ENCODE measurements at regions not wholly inside any gene's neighbourhood (a gene's known extent, or its start where the extent isn't known, plus 50 kb on each side); places are given as distances from the start of the nearest gene placed in this dataset.
"Not testable (repeated sequence)": the region's sequence is repeated elsewhere in the genome, so short reads cannot be mapped to it uniquely, and the experiment has no call there.

- not testable (repeated sequence) for DNase-seq
Measured at GRCh38 chr11:67803519-67803918, 129.1 kb upstream of the ALDH3B2 start.

- not testable (repeated sequence) for DNase-seq
Measured at GRCh38 chr11:67803055-67803454, 128.6 kb upstream of the ALDH3B2 start.

GRCh38 chr11:67802623-67803022 is 128.2 kb upstream of the ALDH3B2 start:
- DNase-seq, result not testable (repeated sequence)

DNA sequence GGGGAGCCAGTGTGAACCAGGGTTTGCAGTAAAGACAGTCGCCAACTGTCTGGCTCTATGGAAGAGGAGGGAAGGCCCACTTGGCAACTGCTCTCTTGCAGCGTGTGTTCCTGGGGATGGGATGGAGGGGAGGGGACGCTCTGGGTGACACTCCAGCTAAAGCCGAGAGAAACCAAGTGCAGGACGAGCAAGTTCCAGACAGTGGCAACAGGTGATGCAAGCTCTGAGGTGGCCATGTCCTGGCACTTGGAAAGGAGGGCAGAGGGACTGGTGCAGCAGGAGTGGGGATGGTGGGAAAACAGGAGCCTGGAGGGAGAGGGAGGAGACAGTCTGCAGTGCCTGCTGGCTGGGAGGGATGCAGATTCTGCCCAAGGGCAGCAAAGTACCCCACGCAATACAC is 127.0 kb upstream of the ALDH3B2 start:
- DNase-seq, result not testable (repeated sequence)

- not testable (repeated sequence) for DNase-seq
Measured at GRCh38 chr11:67800591-67800990, 126.2 kb upstream of the ALDH3B2 start.

DNA sequence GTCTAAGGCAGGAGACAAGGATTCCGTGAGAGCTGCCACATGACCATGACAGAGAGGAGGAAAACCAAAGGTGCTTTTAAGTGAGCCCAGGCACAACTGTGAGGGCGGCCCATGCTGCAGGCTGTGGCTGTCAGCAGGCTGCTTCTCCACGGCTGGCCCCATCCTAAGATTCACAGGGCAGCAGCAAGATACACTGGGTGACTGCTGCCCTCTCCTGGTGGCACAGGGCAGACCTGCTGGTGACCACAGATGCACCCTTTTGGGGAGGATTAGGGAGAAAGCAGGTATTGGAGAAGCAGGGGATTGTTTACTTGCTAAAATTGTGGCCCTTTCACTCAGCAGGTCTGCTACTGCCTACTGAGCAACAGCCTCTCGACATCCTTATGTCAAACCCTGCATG is 125.4 kb upstream of the ALDH3B2 start:
- not testable (repeated sequence) for DNase-seq

GRCh38 chr11:67797726-67798521 is 123.5 kb upstream of the ALDH3B2 start:
- DNase-seq, result not testable (repeated sequence)

GRCh38 chr11:67795746-67796145 is 121.3 kb upstream of the ALDH3B2 start:
- DNase-seq, result no peak

- DNase-seq, result not testable (repeated sequence)
Measured at GRCh38 chr11:67793750-67794149, 119.3 kb upstream of the ALDH3B2 start.

DNA sequence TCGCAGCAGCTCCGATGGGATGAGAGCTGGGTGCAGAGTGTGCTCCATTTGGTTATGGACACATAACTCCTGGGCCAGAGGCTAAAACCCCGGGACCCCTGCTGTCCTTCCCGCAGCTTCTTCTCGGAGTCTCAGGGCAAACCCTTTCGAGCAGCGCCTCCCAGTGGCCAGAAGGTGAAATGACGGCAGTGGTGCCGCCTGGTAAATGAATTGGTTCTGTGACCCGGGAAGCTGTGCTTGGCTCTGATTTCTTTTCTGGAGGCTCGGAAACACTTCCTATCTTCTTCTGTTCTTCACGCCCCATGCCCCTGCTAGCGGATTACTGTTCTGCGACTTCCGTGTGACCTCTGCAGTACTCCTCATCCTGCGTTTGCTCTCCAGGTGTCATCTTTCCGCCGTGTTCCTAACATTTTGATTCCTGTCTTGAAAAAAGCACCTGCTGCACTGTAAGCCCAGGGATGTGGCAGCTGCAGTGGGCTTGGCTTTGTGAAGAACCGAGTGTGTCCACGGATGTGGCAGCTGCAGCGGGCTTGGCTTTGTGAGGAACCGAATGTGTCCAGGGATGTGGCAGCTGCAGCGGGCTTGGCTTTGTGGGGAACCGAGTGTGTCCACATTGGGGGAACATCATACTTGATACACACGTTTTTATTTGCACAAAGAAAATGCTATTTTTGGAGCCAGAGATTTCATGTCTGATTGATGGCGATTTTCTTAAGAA is 118.0 kb upstream of the ALDH3B2 start:
- not testable (repeated sequence) for DNase-seq

DNA sequence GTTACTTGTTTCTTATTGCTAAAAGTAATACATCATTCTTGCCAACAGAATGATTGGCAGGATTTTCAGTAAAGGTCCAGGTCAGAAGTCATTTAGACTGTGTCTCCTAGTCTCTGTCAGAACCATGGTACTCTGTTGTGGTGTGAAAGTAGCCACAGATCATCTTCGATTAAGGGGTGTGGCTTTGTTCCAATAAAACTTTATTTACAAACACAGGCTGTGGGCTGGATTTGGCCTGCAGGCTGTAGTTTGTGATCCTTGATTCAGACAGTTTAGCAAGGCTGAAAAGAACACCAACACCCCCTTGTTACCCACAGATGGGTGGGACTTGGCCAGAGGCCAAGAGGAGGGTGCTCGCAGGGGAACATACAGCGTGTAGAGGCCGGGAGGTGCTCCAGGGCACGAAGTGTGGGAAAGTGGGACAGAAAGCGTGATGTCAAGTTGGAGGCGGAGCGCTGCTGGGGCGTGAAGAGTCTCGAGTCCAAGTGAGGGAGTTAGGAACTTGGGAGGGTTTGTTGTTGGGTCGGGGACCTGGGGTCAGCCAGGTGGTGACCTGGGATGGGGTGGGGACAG is 117.3 kb upstream of the ALDH3B2 start:
- DNase-seq, result not testable (repeated sequence)

DNA sequence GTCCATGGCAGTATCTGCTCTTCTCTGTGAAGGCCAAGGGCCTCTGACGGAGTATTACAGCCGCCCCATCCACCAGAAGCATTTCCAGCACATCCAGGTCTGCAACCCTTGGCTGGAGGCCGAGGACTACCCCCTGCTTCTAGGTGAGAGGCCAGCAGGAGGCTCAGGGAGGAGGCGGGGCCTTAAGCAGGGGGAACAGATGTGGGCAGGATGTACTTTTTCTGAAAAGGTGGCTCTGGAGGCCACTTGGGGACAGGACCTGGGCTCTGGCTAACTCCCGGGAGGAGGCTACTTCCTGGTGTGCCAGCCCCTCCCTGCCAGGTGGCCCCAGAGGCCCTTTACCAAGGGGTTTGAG is 113.9 kb upstream of the ALDH3B2 start:
- DNase-seq, result not testable (repeated sequence)

GRCh38 chr11:67787681-67788340 is 113.4 kb upstream of the ALDH3B2 start:
- DNase-seq, result not testable (repeated sequence)

GRCh38 chr11:67781967-67782366 is 107.5 kb upstream of the ALDH3B2 start:
- DNase-seq, result not testable (repeated sequence)

GRCh38 chr11:67781506-67781905 is 107.1 kb upstream of the ALDH3B2 start:
- DNase-seq, result not testable (repeated sequence)

GRCh38 chr11:67780056-67780455 is 105.6 kb upstream of the ALDH3B2 start:
- DNase-seq, result no peak

DNA sequence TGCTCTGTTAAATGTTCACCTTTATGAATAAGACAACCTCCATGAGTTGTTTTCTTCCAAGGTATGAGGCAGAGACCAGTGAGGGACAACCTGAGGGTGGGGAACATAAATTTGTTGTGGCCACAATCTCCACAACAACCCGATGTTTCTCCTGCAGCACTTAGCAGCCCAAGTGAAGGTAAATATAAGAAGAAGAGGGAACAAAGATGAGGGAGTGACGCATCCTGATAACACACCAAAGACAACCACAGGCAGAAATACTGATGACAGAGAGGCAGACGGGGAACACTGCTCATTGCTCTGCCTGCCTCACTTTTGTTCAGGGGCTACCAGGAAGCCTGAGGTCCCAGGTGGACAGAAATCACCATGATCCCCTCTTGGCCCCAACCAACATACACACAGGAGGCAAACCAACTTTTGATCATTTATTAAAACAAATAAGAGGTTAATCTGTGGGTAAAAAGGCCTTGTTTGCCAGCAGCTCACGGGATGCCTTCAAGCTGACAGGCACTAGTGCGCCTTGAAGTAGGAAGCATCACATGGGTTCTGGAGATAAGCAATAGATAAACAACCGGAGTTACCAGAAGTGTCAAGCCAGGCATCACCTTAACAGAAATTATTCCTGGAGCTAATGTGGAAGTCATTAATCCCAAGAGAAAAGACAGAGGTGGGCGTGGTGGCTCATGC is 104.9 kb upstream of the ALDH3B2 start:
- DNase-seq, result not testable (repeated sequence)

DNA sequence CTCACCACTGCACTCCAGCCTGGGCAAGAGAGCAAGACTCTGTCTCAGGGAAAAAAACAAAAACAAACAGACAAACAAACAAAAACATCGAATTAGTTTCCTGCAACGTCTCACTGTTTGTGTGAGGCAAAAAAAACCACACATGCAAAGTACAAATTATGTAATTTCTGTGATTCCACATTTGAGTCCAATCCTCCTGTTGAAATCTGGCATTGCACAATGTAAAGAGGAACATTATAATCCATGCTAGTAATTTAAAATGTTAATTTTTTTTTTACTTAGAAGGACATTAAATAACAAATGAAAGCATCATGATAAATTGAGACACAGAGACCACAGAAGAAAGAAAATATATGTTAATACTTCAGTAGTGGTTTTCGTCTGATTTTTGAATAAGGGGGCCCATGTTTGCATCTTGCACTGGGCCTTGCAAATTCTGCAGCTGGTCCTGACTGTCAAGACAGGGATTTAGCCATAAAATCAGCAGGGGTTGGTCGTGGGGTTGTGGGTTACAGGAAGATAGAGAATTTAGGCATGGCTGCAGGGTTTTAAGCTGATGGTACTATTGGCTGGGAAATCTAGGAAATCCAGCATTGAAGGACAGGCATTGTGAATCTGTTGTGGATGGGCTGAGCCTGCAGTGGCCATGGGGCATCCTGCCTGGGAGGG is 102.6 kb upstream of the ALDH3B2 start:
- no peak for DNase-seq

DNA sequence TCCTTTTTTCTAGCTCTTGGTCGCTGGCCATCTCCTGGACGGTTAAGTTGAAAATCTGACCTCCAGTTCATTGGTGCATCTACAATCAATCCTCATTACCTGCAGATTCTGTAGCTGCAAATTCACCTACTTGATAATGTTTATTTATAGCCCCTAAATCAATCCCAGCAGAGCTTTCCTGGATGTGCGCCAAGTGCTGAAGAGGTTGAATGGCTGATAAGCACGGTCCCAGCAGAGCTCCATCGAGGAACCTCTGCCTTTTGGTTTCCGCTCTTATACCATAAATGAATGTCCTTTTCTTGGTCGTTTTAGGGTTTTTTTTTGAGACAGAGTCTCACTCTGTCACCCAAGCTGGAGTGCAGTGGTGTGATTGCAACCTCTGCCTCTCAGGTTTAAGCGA is 99.8 kb upstream of the ALDH3B2 start:
- not testable (repeated sequence) for DNase-seq

- DNase-seq, result not testable (repeated sequence)
Measured at GRCh38 chr11:67768001-67768730, 93.7 kb upstream of the ALDH3B2 start.

DNA sequence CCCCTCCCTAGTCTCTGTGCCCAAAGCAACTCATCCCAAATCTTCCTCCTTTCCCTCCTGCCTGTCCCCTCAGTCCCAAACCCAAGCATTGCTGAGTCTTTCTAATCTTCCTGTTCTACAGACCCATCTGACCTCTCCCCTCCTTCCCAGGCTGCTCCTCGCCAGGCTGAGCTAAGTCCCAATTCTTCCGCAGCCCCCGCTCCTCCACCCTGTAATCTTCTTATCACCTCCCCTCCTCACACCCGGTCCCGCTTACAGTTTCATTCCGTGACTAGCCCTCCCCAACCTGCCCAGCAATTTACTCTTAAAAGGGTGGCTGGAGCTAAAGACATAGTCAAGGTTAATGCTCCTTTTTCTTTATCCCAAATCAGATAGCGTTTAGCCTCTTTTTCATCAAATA is 86.8 kb upstream of the ALDH3B2 start:
- not testable (repeated sequence) for DNase-seq

Data from bone marrow (tissue), 2 donors.